ENCODE measurements at regions not wholly inside any gene's neighbourhood (a gene's known extent, or its start where the extent isn't known, plus 50 kb on each side); places are given as distances from the start of the nearest gene placed in this dataset.

DNA sequence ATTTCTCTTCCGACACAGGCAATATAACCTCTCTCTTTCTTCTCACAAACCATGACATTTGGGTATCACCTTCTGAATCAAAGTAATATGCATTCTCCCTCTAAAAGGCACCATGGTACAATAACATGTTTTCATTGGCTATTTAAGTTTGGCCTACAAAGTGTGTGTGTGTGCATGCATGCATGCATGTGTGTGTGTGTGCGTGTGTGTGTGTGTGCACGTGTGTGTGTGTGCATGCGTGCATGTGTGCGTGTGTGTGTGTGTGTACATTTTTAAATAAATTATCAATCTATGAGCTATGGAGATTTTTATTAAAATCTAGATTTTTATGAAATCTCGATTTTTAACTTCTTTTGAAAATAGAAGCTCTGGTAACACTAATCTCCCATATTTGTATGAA, 745.3 kb upstream of the ZEB2 start:
- no peak for DNase-seq (ENCODE audit: low spot score)

- DNase-seq (ENCODE audit: low spot score) = no peak
Measured at GRCh38 chr2:145260674-145261073, 740.8 kb upstream of the ZEB2 start.

- no peak for DNase-seq (ENCODE audit: low spot score)
Measured at GRCh38 chr2:145260081-145260480, 740.2 kb upstream of the ZEB2 start.

DNA sequence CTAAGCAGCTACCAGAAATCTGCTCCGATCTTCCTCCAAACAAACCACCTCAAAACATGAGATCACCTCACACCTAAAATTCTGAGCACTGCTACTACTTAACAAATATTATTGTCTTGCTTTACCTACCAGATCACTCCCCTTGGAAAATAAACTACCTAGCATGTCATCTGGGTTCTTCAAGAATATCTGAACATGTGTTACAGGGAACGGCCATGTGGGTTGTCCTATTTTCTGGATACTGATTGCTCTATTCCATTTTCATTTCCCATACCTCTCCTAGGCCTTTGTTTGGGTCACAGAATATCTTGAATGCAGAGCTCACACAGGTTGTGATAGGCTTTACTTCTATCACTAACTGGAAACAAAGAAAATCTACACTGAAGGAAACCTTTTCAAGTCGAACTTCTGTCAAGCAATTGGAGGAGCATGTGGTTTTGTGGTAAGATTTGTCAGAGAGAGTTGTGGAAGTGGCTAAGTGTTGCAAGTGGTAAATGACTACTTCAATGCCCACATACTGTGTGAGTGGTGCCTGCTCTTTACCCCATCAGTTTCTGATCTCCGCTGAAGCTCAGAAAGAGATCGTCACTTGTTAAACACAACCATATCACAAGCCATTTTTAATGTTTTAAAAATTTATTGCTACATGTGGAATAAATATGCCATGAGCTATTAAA, 739.1 kb upstream of the ZEB2 start:
- peak; percentile 19 for DNase-seq (ENCODE audit: low spot score)

GRCh38 chr2:145257931-145258330, 738.0 kb upstream of the ZEB2 start:
- no peak for DNase-seq (ENCODE audit: low spot score)

GRCh38 chr2:145256551-145256950, 736.6 kb upstream of the ZEB2 start:
- DNase-seq (ENCODE audit: low spot score) = no peak

DNA sequence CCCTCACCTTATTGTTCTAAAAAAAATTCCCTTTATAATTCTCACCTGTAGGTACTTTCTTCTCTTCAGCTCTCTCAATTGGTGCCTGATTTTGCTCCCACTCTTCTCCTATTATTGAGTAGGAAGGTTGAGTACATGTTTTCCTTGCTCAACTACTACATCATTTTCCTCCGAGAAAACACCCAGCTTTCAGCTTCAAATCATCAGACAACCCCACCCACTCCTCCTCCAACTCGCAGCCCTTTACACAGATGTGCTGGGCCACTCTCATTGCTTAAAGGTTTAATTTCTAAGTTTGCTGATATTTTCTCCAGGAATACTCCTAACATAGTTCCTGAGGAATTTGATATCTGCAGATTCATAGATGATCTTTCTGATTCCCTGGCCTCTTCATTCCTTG, 734.4 kb upstream of the ZEB2 start:
- DNase-seq (ENCODE audit: low spot score) = no peak

DNA sequence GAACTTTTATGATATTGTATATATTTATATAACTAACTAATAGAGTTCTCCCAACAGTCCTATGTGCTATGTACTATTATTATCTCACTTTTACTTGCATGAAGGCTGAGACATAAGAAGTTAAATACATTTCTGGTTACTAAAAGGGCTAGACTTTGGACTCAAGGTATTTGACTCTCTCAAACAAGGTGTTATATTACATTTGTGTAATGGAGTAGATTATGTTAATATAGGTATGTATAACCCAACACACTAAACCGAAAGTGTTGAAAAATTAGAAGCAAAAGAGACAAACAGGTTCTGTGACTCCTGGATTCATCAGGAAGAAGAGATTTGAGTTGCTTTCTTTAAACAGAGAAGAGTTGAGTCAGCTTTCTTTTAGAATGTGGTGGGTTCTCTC, 733.6 kb upstream of the ZEB2 start:
- DNase-seq (ENCODE audit: low spot score) = no peak

DNA sequence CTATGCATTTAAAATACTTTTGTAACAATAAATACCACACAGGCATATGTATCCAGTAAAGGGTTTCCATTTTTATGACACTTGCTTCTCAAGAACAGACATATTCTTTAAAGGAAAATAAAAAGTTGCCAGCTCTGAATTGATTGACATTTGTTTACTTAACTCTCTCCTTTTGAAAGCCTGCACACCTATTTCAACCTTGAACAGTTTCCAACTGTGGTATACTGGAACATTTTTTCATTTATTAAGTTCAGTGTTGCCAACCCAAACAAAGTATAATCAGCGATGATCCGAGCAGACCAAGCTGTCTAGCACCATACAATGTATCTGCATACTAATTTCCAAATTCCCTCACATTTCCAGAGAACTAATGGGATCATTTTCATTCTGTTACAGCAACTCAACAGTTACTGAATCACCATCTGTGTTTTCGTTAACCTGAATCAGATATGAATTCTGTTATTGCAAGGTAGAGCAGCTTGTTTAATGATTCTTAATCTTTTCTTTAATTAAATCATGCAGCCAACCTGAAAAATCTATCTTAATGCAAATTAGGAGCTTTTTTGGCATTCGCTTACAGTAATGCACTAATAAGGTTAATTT, 725.5 kb upstream of the ZEB2 start:
- no peak for DNase-seq (ENCODE audit: low spot score)

- DNase-seq (ENCODE audit: low spot score) = no peak
Measured at GRCh38 chr2:145235312-145235711, 715.4 kb upstream of the ZEB2 start.

DNA sequence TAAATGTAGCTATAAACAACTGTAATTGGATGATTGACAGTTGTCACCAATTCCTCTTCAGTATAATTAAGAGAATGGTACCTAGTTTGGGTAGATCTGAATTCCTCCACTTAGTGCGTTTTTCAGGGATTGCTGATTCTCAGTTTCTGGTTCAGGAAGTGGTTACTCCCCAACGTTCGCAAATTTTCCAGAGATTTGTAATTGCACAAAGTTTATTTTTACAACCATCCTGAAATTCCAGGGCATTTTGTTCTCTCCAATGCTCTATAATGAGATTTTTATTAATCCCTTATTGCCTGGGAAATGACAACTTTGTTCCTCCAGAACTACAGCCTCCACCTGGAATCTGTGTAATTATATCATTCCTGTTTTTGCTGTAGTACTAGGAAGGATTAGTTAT, 710.6 kb upstream of the ZEB2 start:
- DNase-seq (ENCODE audit: low spot score) = no peak

GRCh38 chr2:145228506-145228905, 708.6 kb upstream of the ZEB2 start:
- no peak for DNase-seq (ENCODE audit: low spot score)

GRCh38 chr2:145226901-145227300, 707.0 kb upstream of the ZEB2 start:
- DNase-seq (ENCODE audit: low spot score) = no peak

GRCh38 chr2:145221516-145221915, 701.6 kb upstream of the ZEB2 start:
- no peak for DNase-seq (ENCODE audit: low spot score)

DNA sequence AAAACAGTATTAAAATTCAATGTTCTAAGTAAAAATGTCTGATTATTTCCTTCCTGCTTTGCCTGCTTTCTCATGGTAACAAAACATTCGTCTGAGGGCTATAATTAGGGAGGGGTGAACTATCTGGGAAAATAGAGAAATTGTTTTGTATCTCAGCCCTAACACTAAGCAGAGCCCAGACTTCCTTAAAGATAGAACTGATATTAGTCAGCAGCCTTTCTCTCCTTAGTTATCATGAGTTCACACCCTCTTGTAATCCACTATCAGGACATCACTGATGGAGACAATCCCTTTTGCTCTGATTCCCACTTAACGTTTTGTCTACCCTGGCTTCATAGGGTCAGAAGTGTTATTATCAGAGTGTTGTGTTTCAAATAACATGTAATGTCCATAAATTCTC, 701.1 kb upstream of the ZEB2 start:
- no peak for DNase-seq (ENCODE audit: low spot score)

DNA sequence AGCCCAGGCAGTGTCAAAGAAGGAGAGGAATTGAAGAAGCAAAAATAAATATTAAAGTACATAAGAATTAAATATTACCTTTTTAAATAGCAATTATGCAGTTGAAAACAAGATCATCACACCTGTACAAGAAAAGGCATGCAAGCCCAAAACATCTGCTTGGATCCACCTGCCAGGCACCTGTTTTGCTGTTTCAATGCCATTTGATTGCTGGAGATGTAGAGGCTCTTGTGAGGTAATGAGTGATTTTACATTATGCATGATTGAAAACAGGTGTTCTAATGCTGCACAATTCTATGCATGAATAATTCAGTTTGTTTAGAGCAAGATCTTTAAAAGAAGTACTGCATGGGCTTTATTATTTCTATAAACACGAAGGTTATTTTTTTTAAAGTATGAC, 700.6 kb upstream of the ZEB2 start:
- DNase-seq (ENCODE audit: low spot score) = no peak

DNA sequence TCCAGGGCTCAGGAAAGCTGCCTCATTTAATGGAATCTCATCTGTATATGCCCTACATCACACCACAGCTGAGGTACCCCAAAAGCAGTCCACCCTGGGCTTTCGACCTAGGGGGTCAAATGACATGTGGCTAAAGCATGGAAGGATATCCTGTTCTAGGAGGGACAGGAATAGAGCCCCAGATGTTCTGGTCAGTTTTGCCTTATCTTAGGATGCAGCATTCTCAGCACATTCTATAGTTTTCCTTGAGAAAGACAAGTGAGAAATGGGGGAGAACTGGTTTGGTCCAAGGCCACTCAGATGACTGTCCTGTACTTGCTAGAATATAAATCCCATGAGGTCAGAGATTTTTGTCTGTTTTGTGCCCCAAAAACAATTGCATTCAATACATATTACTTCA, 688.0 kb upstream of the ZEB2 start:
- no peak for DNase-seq (ENCODE audit: low spot score)

DNA sequence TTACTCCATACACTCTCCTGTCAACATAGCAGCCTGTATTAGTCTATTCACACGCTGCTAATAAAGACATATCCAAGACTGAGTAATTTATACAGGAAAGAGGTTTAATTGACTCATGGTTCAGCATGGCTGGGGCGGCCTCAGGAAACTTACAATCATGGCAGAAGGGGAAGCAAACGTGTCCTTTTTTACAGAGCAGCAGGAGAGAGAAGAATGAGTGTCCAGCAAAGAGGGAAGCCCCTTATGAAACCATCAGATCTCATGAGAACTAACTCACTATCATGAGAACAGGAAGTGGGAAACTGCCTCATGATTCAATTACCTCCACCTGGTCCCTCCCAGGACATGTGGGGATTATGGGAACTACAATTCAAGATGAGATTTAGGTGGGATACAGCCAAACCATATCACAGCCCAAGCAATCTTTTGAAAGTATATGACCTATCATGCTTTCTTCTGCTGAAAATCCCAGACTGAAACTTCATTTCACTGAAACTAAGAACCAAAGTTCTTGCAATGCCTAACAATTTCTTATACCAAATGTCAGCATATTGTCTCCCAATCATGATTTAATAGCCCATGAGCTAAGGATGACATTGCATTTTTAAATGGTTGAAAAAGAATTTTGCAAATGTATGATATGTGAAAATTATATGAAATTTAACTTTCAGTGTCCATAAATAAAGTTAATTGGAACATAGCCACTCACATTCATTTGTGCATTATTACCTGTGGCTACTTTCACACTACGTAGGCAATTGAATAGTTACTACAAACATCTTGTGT, 686.8 kb upstream of the ZEB2 start:
- no peak for DNase-seq (ENCODE audit: low spot score)

- no peak for DNase-seq (ENCODE audit: low spot score)
Measured at GRCh38 chr2:145203891-145204290, 684.0 kb upstream of the ZEB2 start.

DNA sequence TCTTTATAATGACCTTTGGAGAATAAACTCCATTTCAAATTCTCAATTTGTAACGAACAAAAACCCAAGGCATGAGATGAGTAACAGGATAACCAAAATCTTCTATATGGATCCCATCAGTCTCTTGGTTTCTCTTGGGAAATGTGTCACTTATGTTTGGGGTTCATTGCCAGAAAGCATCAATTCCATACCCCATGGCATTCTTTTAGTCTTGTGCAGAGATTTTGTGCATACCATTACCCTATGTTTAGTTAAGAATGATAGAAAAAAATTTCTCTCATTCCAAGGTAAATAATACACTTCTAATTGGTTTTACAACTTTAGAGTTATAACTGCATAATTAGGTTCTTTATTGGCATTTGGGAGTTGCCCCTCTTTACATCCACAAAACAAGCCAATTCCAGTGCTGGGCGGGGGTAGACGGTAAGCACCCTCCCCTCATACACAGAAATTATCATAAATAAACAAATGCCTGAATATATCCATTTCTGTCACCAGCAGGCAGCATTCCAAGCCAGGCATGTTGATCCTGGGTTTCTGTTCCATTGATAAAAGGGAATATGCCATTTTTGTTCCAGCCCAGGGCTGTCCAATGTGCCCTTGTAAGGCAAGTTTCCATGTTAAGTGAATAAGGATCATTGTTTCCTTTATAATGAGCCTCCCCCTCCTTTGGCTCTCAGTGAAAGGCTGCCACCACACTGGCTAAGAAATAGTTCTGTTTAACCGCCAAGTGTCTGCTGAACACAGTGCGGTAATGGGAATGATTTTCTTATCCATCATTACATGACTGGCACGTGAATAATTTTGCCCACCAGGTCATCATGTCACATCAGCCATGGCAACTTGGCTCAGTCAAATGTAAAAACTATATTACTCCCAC, 680.1 kb upstream of the ZEB2 start:
- DNase-seq (ENCODE audit: low spot score) = no peak

DNA sequence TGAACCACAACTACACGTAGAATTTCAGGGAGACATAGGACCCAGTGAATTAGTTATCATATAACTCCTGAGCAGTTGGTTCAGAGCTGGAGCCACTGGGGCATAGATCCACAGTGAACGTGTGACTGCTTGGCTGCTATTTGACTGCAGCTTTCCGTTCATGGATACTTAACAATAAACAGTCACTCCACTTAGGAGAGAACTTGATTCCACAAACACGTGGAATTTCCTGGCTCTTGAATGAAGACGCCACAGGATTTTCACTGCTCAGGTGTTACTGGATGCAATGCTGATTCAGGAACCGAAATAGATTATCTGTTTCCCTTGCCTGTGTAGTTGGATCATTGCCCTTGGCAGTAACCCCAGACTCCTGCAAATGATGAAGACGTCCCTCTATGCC, 679.1 kb upstream of the ZEB2 start:
- peak; percentile 91 for DNase-seq (ENCODE audit: low spot score)

- DNase-seq (ENCODE audit: low spot score) = no peak
Measured at GRCh38 chr2:145198555-145198954, 678.6 kb upstream of the ZEB2 start.

All from kidney tubule cell (primary cell).